ENCODE measurements at regions not wholly inside any gene's neighbourhood (a gene's known extent, or its start where the extent isn't known, plus 50 kb on each side); places are given as distances from the start of the nearest gene placed in this dataset.

- Histone ChIP-seq H3K4me3 (ENCODE audit: low read depth in 2 of 2, low read length in 2 of 2) (no peak overlapping the region), H3K27me3 (ENCODE audit: control insufficient read depth, insufficient read depth, low read length) (no peaks in the 10 kb centered on the region), H3K27ac (ENCODE audit: low read length) (no peak overlapping the region), H3K9me3 (ENCODE audit: control insufficient read depth, insufficient read depth, low read depth, low read length) (no peaks in the 10 kb centered on the region; the same call in 1 of the 2 replicates), H3K4me1 (ENCODE audit: control insufficient read depth, insufficient read depth, low read length) (no peaks in the 10 kb centered on the region), H3K36me3 (ENCODE audit: control insufficient read depth, insufficient read depth, low read length) (no peaks in the 10 kb centered on the region)
- POLR2A ChIA-PET, result no interaction called here
- in situ Hi-C loops (cut with HindIII; ENCODE audit: low pct_unique_long_range_greater_than_20kb, low sequenced_read_pairs) (no loop called here), intact Hi-C loops (cut with micrococcal nuclease; ENCODE audit: unreplicated experiment) (no loop called here)
- ATAC-seq, result no peak
- TF ChIP-seq POLR2AphosphoS5 (IDR thresholded peaks at IDR 0.05; ENCODE audit: low read depth, low read length) (no peak), REST (IDR thresholded peaks at IDR 0.05; ENCODE audit: insufficient read depth in 1 of 2, low read depth in 2 of 2, low read length in 1 of 2) (no peak), CTCF (IDR thresholded peaks at IDR 0.05) (no peak), SIN3A (IDR thresholded peaks at IDR 0.05; ENCODE audit: borderline replicate concordance, insufficient read depth, low read depth, low read length) (no peak), TCF7L2 (IDR thresholded peaks at IDR 0.05; ENCODE audit: low read depth, low read length) (no peak)
- CTCF ChIA-PET, result no interaction called here
- no TSS peak for BruUV-seq (replicated peaks)
- no peak for DNase-seq (ENCODE audit: low read depth, low spot score)
These were observed 373.9 kb upstream of the CA10 start for GRCh38 chr17:52532373-52532772.

GRCh38 chr17:52524096-52524637, 365.7 kb upstream of the CA10 start:
- ChIA-PET CTCF (no interaction called here), POLR2A (no interaction called here)
- no peaks in the 10 kb centered on the region for H3K4me1 ChIP-seq (ENCODE audit: control insufficient read depth, insufficient read depth, low read length)
- intact Hi-C loops (cut with micrococcal nuclease; ENCODE audit: unreplicated experiment) (no loop called here), in situ Hi-C loops (cut with HindIII; ENCODE audit: low pct_unique_long_range_greater_than_20kb, low sequenced_read_pairs) (no loop called here)
- H3K4me3 ChIP-seq (ENCODE audit: low read depth in 2 of 2, low read length in 2 of 2), result no peak overlapping the region
- H3K27ac ChIP-seq (ENCODE audit: low read length), result no peak overlapping the region
- no peaks in the 10 kb centered on the region for H3K27me3 ChIP-seq (ENCODE audit: control insufficient read depth, insufficient read depth, low read length)
- no peak for ATAC-seq
- H3K9me3 ChIP-seq (ENCODE audit: control insufficient read depth, insufficient read depth, low read depth, low read length), result no peaks in the 10 kb centered on the region; the same call in 1 of the 2 replicates
- TF ChIP-seq POLR2AphosphoS5 (IDR thresholded peaks at IDR 0.05; ENCODE audit: low read depth, low read length) (no peak), TCF7L2 (IDR thresholded peaks at IDR 0.05; ENCODE audit: low read depth, low read length) (no peak), REST (IDR thresholded peaks at IDR 0.05; ENCODE audit: insufficient read depth in 1 of 2, low read depth in 2 of 2, low read length in 1 of 2) (no peak), CTCF (IDR thresholded peaks at IDR 0.05) (no peak), SIN3A (IDR thresholded peaks at IDR 0.05; ENCODE audit: borderline replicate concordance, insufficient read depth, low read depth, low read length) (no peak)
- H3K36me3 ChIP-seq (ENCODE audit: control insufficient read depth, insufficient read depth, low read length), result no peaks in the 10 kb centered on the region
- DNase-seq (ENCODE audit: low read depth, low spot score), result no peak
- BruUV-seq (replicated peaks), result no TSS peak

Measured in Panc1 (cell line).